ENCODE measurements at regions not wholly inside any gene's neighbourhood (a gene's known extent, or its start where the extent isn't known, plus 50 kb on each side); places are given as distances from the start of the nearest gene placed in this dataset.

- Histone ChIP-seq H3K18ac (ENCODE audit: low read depth, low read length) (no peak overlapping the region), H3K27ac (ENCODE audit: insufficient read depth, low read length) (no peak overlapping the region), H3K56ac (ENCODE audit: extremely low read depth, insufficient read depth, low read length) (no peak overlapping the region), H2BK120ac (ENCODE audit: low read depth, low read length) (no peak overlapping the region), H2BK20ac (ENCODE audit: low read depth, low read length) (no peak overlapping the region), H3K4me1 (ENCODE audit: control insufficient read depth, insufficient read depth, low read length) (no peaks in the 10 kb centered on the region), H4K91ac (ENCODE audit: insufficient read depth, low read depth, low read length) (no peak overlapping the region), H3K36me3 (ENCODE audit: control insufficient read depth, insufficient read depth, low read length) (no peaks in the 10 kb centered on the region), H2BK5ac (ENCODE audit: low read depth, low read length, poor library complexity, severe bottlenecking) (no peak overlapping the region), H3K4ac (ENCODE audit: low read depth, low read length) (no peak overlapping the region), H4K8ac (ENCODE audit: low read depth in 2 of 2, low read length in 2 of 2) (no peak overlapping the region), H3K27me3 (ENCODE audit: control insufficient read depth, insufficient read depth, low read length) (no peaks in the 10 kb centered on the region), H2AK5ac (ENCODE audit: low read depth, low read length) (no peak overlapping the region), H3K4me3 (ENCODE audit: insufficient read depth, low read depth, low read length) (no peak overlapping the region), H2BK15ac (ENCODE audit: low read depth, low read length) (no peak overlapping the region), H3K9ac (ENCODE audit: low read depth, low read length) (no peak overlapping the region), H4K5ac (ENCODE audit: low read depth, low read length) (no peak overlapping the region), H4K20me1 (ENCODE audit: insufficient read depth, low read length) (no peaks in the 10 kb centered on the region), H2AK9ac (replicated peaks; ENCODE audit: low read depth, low read length, poor library complexity) (no peak overlapping the region), H3K9me3 (ENCODE audit: control insufficient read depth, insufficient read depth, low read length) (peaks cover 34% of the 10 kb centered on the region), H3K4me2 (ENCODE audit: low read depth, low read length) (no peak overlapping the region), H2AFZ (replicated peaks; ENCODE audit: low read length, poor library complexity) (no peak overlapping the region), H3K23ac (ENCODE audit: low read depth, low read length) (no peak overlapping the region), H3K14ac (replicated peaks; ENCODE audit: low read depth, low read length) (no peak overlapping the region), H3K79me1 (ENCODE audit: low read depth in 1 of 2, low read length in 2 of 2) (no peaks in the 10 kb centered on the region), H3K9me1 (ENCODE audit: insufficient read depth, low read length) (no peaks in the 10 kb centered on the region)
- ChIA-PET POLR2A (ENCODE audit: unreplicated experiment) (no interaction called here), CTCF (no interaction called here)
- 78% methylated on average over 6 of the region's 9 CpGs; no CpG with 5 or more reads in 1 of the 2 experiments for WGBS, 2 experiments (ENCODE audit: extremely low coverage in 2 of 2, insufficient read length in 1 of 2)
- dilution Hi-C loops (cut with HindIII; ENCODE audit: low sequenced_read_pairs, unreplicated experiment) (no loop called here), in situ Hi-C loops (cut with MboI; ENCODE audit: low sequenced_read_pairs) (no loop called here), intact Hi-C loops (cut with micrococcal nuclease) (no loop called here)
- no TSS peak for BruUV-seq (replicated peaks)
- ATAC-seq (ENCODE audit: low read depth) (no peak), DNase-seq (no peak)
- TF ChIP-seq RFX5 (IDR thresholded peaks at IDR 0.05; ENCODE audit: low read depth, low read length): no peak
- TF ChIP-seq BHLHE40 (IDR thresholded peaks at IDR 0.05; ENCODE audit: low read depth, low read length): no peak
- no peak for TF ChIP-seq MAFK (IDR thresholded peaks at IDR 0.05; ENCODE audit: low read depth, low read length)
- TF ChIP-seq NFE2L2 (IDR thresholded peaks at IDR 0.05; ENCODE audit: low read depth, low read length): no peak
These were observed 408.2 kb upstream of the MYT1L start for GRCh38 chr2:2739231-2739795.
